Activated CD4-positive, alpha-beta T cell treated with anti-CD3 and anti-CD28 coated beads for 36 hours (primary cell): ENCODE measurements at regions not wholly inside any gene's neighbourhood (a gene's known extent, or its start where the extent isn't known, plus 50 kb on each side); places are given as distances from the start of the nearest gene placed in this dataset.
A peak's percentile ranks its signal among the peaks of the same experiment; 100 is the strongest.

Experiments used
- ATAC-seq: fragments of 200-7000 bp; cut with Tn5 transposase; one replicate; pipeline ENCODE4 v1.10.0; 2021; ENCODE audit warnings: mild to moderate bottlenecking, moderate library complexity
- CTCF ChIA-PET: fragments of 350-600 bp; sonication (Branson Sonifier 250); formaldehyde crosslinking; loops from one replicate; lab custom pipeline; 2021; ENCODE audit warnings: antibody characterized with exemption; lab: Charles Lee
- POLR2A ChIA-PET: fragments of 350-600 bp; sonication (Branson Sonifier 250); formaldehyde crosslinking; loops from one replicate; lab custom pipeline; 2021; ENCODE audit warnings: antibody characterized with exemption, inconsistent platforms; lab: Charles Lee
- DNase-seq: peaks from one replicate; pipeline ENCODE4 v3.0.0-alpha.2; 2020
- H3K27ac Mint-ChIP-seq: one replicate; pipeline ENCODE4 v1.8.0; 2021; ENCODE audit warnings: mixed read lengths
- H3K27me3 Mint-ChIP-seq: one replicate; pipeline ENCODE4 v1.8.0; 2021; ENCODE audit warnings: mixed read lengths
- H3K36me3 Mint-ChIP-seq: one replicate; pipeline ENCODE4 v1.8.0; 2021; ENCODE audit warnings: low read depth, mixed read lengths
- H3K4me1 Mint-ChIP-seq: one replicate; pipeline ENCODE4 v1.8.0; 2021; ENCODE audit warnings: mixed read lengths
- H3K4me3 Mint-ChIP-seq: one replicate; pipeline ENCODE4 v1.8.0; 2021; ENCODE audit warnings: mild to moderate bottlenecking, moderate library complexity, mixed read lengths
- H3K9me3 Mint-ChIP-seq: one replicate; pipeline ENCODE4 v1.8.0; 2021; ENCODE audit warnings: low read depth, mixed read lengths
- intact Hi-C, 2 experiments: fragments of 100-400 bp; cut with DNase I in 1 of 2; cut with micrococcal nuclease in 1 of 2; formaldehyde crosslinking; loops; one replicate each; pipeline versions ENCODE4 v1.14.2 to v1.15.1; 2022 to 2024; cut with DNase I, micrococcal nuclease

DNA sequence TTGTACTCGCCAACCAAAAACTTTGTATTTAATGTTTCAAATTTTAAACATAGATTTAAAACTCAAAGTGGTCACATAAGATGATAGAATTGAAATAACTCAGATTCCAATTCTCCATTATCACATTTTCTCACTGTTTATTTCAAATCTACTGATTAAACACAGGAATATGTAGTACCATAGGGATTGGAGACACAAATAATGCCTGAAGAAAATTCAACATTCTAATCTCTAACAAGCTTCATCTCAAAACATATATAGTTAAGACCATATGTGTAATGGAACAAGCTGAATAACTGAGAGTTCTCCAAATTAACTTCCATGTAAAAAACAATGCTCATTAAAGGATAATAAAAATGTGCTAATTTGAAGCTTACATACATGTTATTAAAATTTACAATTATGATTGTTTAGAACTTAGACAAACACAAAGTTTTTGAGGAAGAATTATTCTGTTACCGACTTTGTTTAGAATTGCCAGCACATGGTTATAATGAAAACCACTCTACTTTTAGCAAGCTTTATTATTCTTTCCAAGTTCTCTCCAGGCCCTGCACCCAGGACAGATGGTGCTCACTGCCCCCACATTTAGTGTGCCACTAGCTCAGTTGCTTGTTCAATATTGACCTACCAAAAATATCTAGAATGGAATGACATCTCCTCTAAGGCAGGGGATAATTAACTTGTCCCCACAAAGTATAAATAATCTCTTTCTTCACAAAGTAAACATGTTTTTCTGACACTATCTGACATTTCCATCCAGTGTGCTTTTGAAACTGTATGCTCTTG lies 467.2 kb downstream of the TTLL7 start:
- H3K9me3 Mint-ChIP-seq: peaks cover 9% of the 10 kb centered on the region
- ATAC-seq: no peak
- DNase-seq: no peak
- POLR2A ChIA-PET: no interaction called here
- H3K4me1 Mint-ChIP-seq: no peaks in the 10 kb centered on the region
- intact Hi-C loops: no loop called here
- CTCF ChIA-PET: interaction anchor here (0.5 to 0.6 kb wide), 2 partner anchors 17 to 24 kb away, joined by 3 to 4 read pairs; no protein-coding TSS in a partner anchor
- no peak overlapping the region for H3K27ac Mint-ChIP-seq
- no peaks in the 10 kb centered on the region for H3K36me3 Mint-ChIP-seq
- H3K27me3 Mint-ChIP-seq: no peaks in the 10 kb centered on the region
- H3K4me3 Mint-ChIP-seq: no peak overlapping the region

DNA sequence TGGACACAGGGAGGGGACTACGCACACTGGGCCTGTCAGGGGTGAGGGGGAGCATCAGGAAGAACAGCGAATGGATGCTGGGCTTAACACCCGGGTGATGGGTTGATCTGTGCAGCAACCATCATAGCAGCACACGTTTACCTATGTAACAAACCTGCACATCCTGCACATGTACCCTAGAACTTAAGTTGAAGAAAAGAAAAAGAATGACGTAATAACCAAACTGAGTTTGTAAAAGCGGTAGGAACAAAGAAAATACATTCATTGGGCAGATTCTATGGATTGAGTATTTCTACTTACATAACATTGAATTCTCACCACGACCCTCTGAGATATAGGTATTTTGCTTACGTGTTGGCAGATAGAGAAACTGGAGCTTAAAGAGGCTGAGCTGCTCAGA lies 468.4 kb downstream of the TTLL7 start:
- intact Hi-C loops: no loop called here
- DNase-seq: no peak
- H3K4me3 Mint-ChIP-seq: no peak overlapping the region
- H3K9me3 Mint-ChIP-seq: peaks cover 7% of the 10 kb centered on the region
- ChIA-PET POLR2A (no interaction called here), CTCF (interaction anchor here (0.6 kb wide), 1 partner anchor 11 kb away, joined by 3 read pairs; no protein-coding TSS in a partner anchor)
- no peaks in the 10 kb centered on the region for H3K27me3 Mint-ChIP-seq
- H3K4me1 Mint-ChIP-seq: no peaks in the 10 kb centered on the region
- no peak for ATAC-seq
- no peaks in the 10 kb centered on the region for H3K36me3 Mint-ChIP-seq
- H3K27ac Mint-ChIP-seq: no peak overlapping the region

DNA sequence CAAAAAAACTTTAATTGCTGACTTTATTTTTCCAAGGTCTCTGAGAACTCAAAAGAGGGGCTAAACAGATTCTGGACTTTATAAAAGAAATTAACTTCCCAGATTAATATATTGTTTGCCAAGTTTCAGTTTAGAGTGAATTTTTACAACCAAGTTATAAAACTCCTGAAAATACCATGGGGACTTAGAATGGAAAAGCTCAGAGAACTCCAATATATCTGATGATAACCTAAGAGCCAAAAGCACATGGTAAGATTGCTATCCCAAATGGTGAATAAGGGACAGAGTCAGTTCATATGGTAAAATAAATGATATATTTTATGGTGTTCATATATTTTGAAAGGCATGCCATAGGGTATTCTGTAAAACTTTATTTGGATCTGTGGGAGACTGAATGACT lies 470.9 kb downstream of the TTLL7 start:
- Mint-ChIP-seq H3K27me3 (no peaks in the 10 kb centered on the region), H3K4me3 (no peak overlapping the region), H3K9me3 (peaks cover 9% of the 10 kb centered on the region), H3K4me1 (no peaks in the 10 kb centered on the region), H3K27ac (no peak overlapping the region), H3K36me3 (no peaks in the 10 kb centered on the region)
- ChIA-PET POLR2A (no interaction called here), CTCF (no interaction called here)
- DNase-seq (no peak), ATAC-seq (no peak)
- intact Hi-C loops: no loop called here

GRCh38 chr1:83520797-83521196 lies 478.1 kb downstream of the TTLL7 start:
- ChIA-PET POLR2A (no interaction called here), CTCF (no interaction called here)
- H3K27ac Mint-ChIP-seq: no peak overlapping the region
- DNase-seq: no peak
- intact Hi-C loops: no loop called here
- H3K4me1 Mint-ChIP-seq: peaks cover 10% of the 10 kb centered on the region
- H3K9me3 Mint-ChIP-seq: peaks cover 1% of the 10 kb centered on the region
- H3K27me3 Mint-ChIP-seq: no peaks in the 10 kb centered on the region
- H3K4me3 Mint-ChIP-seq: no peak overlapping the region
- H3K36me3 Mint-ChIP-seq: no peaks in the 10 kb centered on the region
- peak; percentile 26 for ATAC-seq

GRCh38 chr1:83516369-83516768 lies 482.6 kb downstream of the TTLL7 start:
- intact Hi-C loops: no loop called here
- Mint-ChIP-seq H3K36me3 (peaks cover 2% of the 10 kb centered on the region), H3K4me3 (no peak overlapping the region), H3K27ac (peak overlapping the region; percentile 74), H3K27me3 (no peaks in the 10 kb centered on the region), H3K9me3 (no peaks in the 10 kb centered on the region), H3K4me1 (peaks cover 36% of the 10 kb centered on the region)
- ATAC-seq (no peak), DNase-seq (no peak)
- ChIA-PET POLR2A (no interaction called here), CTCF (no interaction called here)

DNA sequence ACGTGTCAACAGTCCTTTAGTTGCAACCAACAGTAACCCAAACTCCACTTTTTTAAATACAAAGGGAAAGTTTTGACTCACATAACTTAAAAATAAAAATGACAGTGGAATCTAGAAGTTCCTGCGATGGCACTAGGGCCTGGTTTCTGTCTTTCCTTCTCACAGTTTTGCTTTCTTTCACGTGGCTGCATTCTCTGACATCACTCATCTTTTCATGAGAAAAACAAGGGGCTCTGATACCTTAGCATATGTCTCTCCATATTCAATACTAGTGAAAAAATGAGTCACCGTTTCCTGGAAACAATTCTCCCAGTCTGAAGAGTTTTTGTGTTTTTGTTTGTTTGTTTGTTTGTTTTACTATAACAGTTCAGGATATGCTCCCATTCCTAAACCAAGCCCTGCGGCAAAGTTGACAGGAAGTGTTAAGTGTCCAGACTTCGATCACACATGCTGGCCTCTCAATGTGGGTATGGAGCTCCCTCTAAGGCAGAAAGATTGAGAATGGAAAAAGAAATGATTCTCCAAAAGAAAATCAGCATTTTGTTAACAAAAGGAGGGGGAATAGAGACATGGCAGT lies 483.3 kb downstream of the TTLL7 start:
- DNase-seq (peak; percentile 15), ATAC-seq (peak; percentile 94)
- peaks cover 3% of the 10 kb centered on the region for H3K36me3 Mint-ChIP-seq
- peak overlapping the region; percentile 74 for H3K27ac Mint-ChIP-seq
- ChIA-PET CTCF (interaction anchor here (0.8 kb wide), 1 partner anchor 16 kb away, joined by 3 read pairs; no protein-coding TSS in a partner anchor), POLR2A (no interaction called here)
- H3K4me3 Mint-ChIP-seq: no peak overlapping the region
- no peaks in the 10 kb centered on the region for H3K9me3 Mint-ChIP-seq
- intact Hi-C loops: no loop called here
- no peaks in the 10 kb centered on the region for H3K27me3 Mint-ChIP-seq
- peaks cover 36% of the 10 kb centered on the region for H3K4me1 Mint-ChIP-seq

DNA sequence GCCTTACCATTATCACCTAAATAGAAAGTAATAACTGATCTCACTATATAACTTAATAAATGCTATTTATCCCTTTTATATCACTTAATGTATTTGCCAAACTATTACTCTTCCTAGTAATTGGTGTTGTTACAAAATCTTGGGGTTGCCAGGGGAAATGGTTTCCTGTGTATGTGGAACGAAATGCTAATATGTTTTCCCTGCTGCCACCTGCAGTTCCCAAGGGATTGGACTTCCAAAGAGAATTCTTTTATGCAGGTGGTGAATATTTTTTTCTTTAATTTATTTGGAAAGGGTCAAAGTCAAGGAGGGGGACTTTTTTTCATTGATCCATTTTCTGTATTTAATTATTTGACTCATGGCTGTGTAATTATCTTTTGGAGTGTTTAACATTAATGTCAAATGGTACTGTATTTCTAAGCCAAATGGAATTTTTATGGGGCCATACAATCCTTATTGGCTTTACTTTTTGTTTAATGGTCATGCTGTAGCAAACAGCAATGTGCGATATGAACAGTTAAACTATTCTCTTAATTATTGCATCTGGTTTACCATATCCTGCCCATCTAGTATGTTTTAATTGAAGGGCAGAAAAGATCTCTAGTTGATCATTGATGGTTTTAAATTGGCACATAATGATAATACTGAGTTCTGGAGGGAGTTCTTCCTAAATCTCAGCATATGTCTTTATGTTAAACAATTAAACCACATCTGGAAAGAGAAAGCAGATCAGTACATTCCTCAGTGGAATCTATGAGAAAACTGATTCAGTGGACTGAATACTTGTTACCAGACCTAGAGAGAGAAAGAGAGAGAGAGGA lies 486.3 kb downstream of the TTLL7 start:
- Mint-ChIP-seq H3K9me3 (no peaks in the 10 kb centered on the region), H3K4me1 (peaks cover 60% of the 10 kb centered on the region), H3K4me3 (no peak overlapping the region), H3K27me3 (no peaks in the 10 kb centered on the region), H3K36me3 (peaks cover 4% of the 10 kb centered on the region), H3K27ac (no peak overlapping the region)
- CTCF ChIA-PET: no interaction called here
- POLR2A ChIA-PET: no interaction called here
- intact Hi-C loops: no loop called here
- ATAC-seq (no peak), DNase-seq (no peak)

DNA sequence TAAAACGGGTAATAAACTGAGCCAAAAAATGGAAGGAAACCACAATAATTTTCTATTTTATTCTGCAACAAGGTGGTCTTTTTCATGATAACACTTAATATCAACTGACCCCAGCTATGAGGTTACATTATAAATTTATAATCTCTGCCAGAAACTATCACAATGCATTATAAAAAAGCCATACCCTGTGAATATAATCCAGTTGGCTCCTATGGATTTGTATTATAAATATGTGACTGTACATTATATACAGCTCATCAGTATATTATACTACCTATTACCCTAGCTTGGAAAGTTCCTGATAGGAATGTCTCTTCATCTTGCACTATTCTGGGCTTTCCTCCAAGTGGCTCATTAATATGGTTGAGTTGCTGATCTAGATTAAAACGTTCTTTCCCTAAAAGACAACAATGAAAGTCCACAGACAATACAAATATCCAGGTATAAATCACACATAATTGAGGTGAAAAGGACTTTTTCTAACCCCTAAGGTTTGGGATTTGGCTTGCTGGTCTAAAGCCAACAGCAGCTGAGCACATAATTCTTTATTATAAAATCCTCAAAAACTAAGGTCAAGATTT lies 487.7 kb downstream of the TTLL7 start:
- peaks cover 4% of the 10 kb centered on the region for H3K36me3 Mint-ChIP-seq
- H3K27me3 Mint-ChIP-seq: no peaks in the 10 kb centered on the region
- CTCF ChIA-PET: no interaction called here
- H3K27ac Mint-ChIP-seq: no peak overlapping the region
- intact Hi-C loops: no loop called here
- ATAC-seq (no peak), DNase-seq (no peak)
- H3K4me1 Mint-ChIP-seq: peaks cover 65% of the 10 kb centered on the region
- no peak overlapping the region for H3K4me3 Mint-ChIP-seq
- POLR2A ChIA-PET: no interaction called here
- no peaks in the 10 kb centered on the region for H3K9me3 Mint-ChIP-seq

- Mint-ChIP-seq H3K4me1 (peaks cover 52% of the 10 kb centered on the region), H3K36me3 (peaks cover 1% of the 10 kb centered on the region), H3K27me3 (no peaks in the 10 kb centered on the region), H3K9me3 (peaks cover 4% of the 10 kb centered on the region), H3K27ac (peak overlapping the region; percentile 34), H3K4me3 (no peak overlapping the region)
- ATAC-seq (no peak), DNase-seq (no peak)
- POLR2A ChIA-PET: no interaction called here
- intact Hi-C loops: no loop called here
- CTCF ChIA-PET: interaction anchor here (3.0 kb wide), 1 partner anchor 10 kb away, joined by 14 read pairs; no protein-coding TSS in a partner anchor
Measured at GRCh38 chr1:83509301-83509781, 489.6 kb downstream of the TTLL7 start.

GRCh38 chr1:83508485-83509151 lies 490.3 kb downstream of the TTLL7 start:
- H3K9me3 Mint-ChIP-seq: peaks cover 4% of the 10 kb centered on the region
- H3K27me3 Mint-ChIP-seq: no peaks in the 10 kb centered on the region
- H3K36me3 Mint-ChIP-seq: peaks cover 1% of the 10 kb centered on the region
- H3K4me1 Mint-ChIP-seq: peaks cover 52% of the 10 kb centered on the region
- CTCF ChIA-PET: interaction anchor here (0.5 to 3.0 kb wide), 4 partner anchors 10 to 51 kb away, joined by 3 to 14 read pairs (median 4); no protein-coding TSS in a partner anchor
- POLR2A ChIA-PET: no interaction called here
- intact Hi-C loops: no loop called here
- peak; percentile 96 for ATAC-seq
- H3K27ac Mint-ChIP-seq: peak overlapping the region; percentile 94
- peak; percentile 57 for DNase-seq
- H3K4me3 Mint-ChIP-seq: peak overlapping the region; percentile 47

- intact Hi-C loops: no loop called here
- H3K36me3 Mint-ChIP-seq: peaks cover 4% of the 10 kb centered on the region
- peaks cover 51% of the 10 kb centered on the region for H3K4me1 Mint-ChIP-seq
- peaks cover 4% of the 10 kb centered on the region for H3K9me3 Mint-ChIP-seq
- no peak overlapping the region for H3K27ac Mint-ChIP-seq
- ATAC-seq: no peak
- H3K4me3 Mint-ChIP-seq: no peak overlapping the region
- POLR2A ChIA-PET: no interaction called here
- no peaks in the 10 kb centered on the region for H3K27me3 Mint-ChIP-seq
- CTCF ChIA-PET: no interaction called here
- DNase-seq: no peak
Measured at GRCh38 chr1:83505148-83505547, 493.8 kb downstream of the TTLL7 start.
